Neural crest cell (in vitro differentiated cells): ENCODE measurements at regions not wholly inside any gene's neighbourhood (a gene's known extent, or its start where the extent isn't known, plus 50 kb on each side); places are given as distances from the start of the nearest gene placed in this dataset.
"Not testable (repeated sequence)": the region's sequence is repeated elsewhere in the genome, so short reads cannot be mapped to it uniquely, and the experiment has no call there.

Experiments used
- DNase-seq: peaks from one replicate; pipeline ENCODE4 v3.0.0; 2021; ENCODE audit warnings: low read depth, mixed read lengths, low spot score
- H3K27ac Mint-ChIP-seq: one replicate; pipeline ENCODE4 v1.8.0; 2021; ENCODE audit warnings: mild to moderate bottlenecking, mixed read lengths; ENCODE audit not compliant: unreplicated experiment
- H3K27me3 Mint-ChIP-seq: 2 replicates; pipeline ENCODE4 v1.8.0; 2021; ENCODE audit warnings: low read depth, mild to moderate bottlenecking, mixed read lengths
- H3K36me3 Mint-ChIP-seq: 2 replicates; pipeline ENCODE4 v1.8.0; 2021; ENCODE audit warnings: low read depth, mild to moderate bottlenecking, mixed read lengths
- H3K4me1 Mint-ChIP-seq: 2 replicates; pipeline ENCODE4 v1.8.0; 2021; ENCODE audit warnings: mixed read lengths
- H3K4me3 Mint-ChIP-seq: one replicate; pipeline ENCODE4 v1.8.0; 2021; ENCODE audit warnings: mild to moderate bottlenecking, mixed read lengths
- H3K9me3 Mint-ChIP-seq: 2 replicates; pipeline ENCODE4 v1.8.0; 2021; ENCODE audit warnings: mixed read lengths
- CTCF ChIP-seq: fragments of 200-600 bp; sonication (generic); conservative IDR thresholded peaks from 2 replicates; pipeline ENCODE4 v1.5.0; 2021; ENCODE audit warnings: antibody characterized with exemption, mild to moderate bottlenecking

- no peaks in the 10 kb centered on the region for H3K9me3 Mint-ChIP-seq
- H3K36me3 Mint-ChIP-seq = no peaks in the 10 kb centered on the region
- TF ChIP-seq CTCF = no peak
- H3K27me3 Mint-ChIP-seq = peaks cover 6% of the 10 kb centered on the region
- H3K27ac Mint-ChIP-seq = no peak overlapping the region
- DNase-seq = no peak
- no peak overlapping the region for H3K4me3 Mint-ChIP-seq
- no peaks in the 10 kb centered on the region for H3K4me1 Mint-ChIP-seq
Observed at GRCh38 chr10:117626228-117626627, 83.7 kb downstream of the EMX2 start.

DNA sequence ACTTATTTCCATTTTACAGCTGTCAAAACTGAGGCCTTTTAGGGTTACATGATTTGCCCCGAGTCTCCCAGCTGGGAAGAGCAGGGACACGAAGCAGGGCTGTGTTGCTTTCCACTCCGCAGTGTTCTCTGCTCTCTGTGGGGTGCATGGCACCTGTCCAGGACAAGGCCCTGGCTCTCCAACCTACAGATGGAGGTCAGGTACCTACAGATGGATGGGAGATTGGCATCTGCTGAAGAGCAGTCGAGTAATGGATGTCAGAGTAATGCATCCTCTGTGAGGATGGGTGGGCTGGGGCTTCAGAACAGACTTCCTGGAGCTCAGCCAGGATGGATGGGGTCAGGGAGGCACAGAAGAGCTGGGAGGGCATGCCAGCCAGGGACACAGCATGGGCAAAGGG, 85.0 kb downstream of the EMX2 start:
- no peaks in the 10 kb centered on the region for H3K4me1 Mint-ChIP-seq
- no peak for TF ChIP-seq CTCF
- H3K27me3 Mint-ChIP-seq = no peaks in the 10 kb centered on the region
- H3K9me3 Mint-ChIP-seq = no peaks in the 10 kb centered on the region
- H3K36me3 Mint-ChIP-seq = no peaks in the 10 kb centered on the region
- no peak overlapping the region for H3K27ac Mint-ChIP-seq
- no peak for DNase-seq
- no peak overlapping the region for H3K4me3 Mint-ChIP-seq

DNA sequence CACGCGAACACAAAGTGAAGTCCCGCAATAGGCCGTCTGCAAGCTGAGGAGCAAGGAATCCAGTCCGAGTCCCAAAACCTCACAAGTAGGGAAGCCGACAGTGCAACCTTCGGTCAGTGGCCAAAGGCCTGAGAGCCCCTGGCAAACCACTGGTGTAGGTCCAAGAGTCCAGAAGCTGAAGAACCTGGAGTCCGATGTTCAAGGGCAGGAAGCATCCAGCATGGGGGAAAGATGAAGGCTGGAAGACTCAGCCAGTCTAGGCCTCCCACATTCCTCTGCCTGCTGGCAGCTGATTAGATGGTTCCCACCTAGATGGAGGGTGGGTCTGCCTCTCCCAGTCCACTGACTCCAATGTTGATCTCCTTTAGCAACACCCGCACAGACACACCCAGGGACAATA, 87.2 kb downstream of the EMX2 start:
- not testable (repeated sequence) for H3K9me3 Mint-ChIP-seq, H3K27ac Mint-ChIP-seq, H3K27me3 Mint-ChIP-seq, DNase-seq, H3K36me3 Mint-ChIP-seq, H3K4me3 Mint-ChIP-seq, H3K4me1 Mint-ChIP-seq

GRCh38 chr10:117631276-117632145, 89.0 kb downstream of the EMX2 start:
- no peaks in the 10 kb centered on the region for H3K36me3 Mint-ChIP-seq
- H3K27ac Mint-ChIP-seq = no peak overlapping the region
- peaks cover 3% of the 10 kb centered on the region for H3K27me3 Mint-ChIP-seq
- no peaks in the 10 kb centered on the region for H3K9me3 Mint-ChIP-seq
- no peak for DNase-seq
- no peaks in the 10 kb centered on the region for H3K4me1 Mint-ChIP-seq
- no peak overlapping the region for H3K4me3 Mint-ChIP-seq
- no peak for TF ChIP-seq CTCF

DNA sequence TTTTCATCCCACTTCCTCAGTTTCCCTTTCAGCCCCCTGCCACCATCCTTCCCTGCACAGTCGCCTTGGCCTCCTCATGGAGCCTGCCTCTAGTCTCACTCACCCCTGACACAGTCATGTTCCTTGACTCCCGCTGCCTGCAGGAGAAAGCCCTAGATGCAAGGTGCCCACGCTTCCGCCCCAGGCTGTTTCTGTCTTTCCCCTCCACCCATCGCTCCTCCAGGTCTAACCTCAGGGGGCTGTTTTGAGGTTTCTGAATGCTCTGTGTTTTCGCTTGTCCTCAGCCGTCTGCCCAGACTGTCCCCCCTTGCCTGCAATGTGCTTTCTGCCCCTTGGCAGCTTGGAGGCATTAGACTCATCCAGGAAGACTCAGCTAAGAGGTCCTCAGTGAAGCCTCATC, 89.9 kb downstream of the EMX2 start:
- peaks cover 4% of the 10 kb centered on the region for H3K27me3 Mint-ChIP-seq
- H3K36me3 Mint-ChIP-seq = no peaks in the 10 kb centered on the region
- no peaks in the 10 kb centered on the region for H3K4me1 Mint-ChIP-seq
- no peak for DNase-seq
- no peaks in the 10 kb centered on the region for H3K9me3 Mint-ChIP-seq
- no peak overlapping the region for H3K27ac Mint-ChIP-seq
- no peak overlapping the region for H3K4me3 Mint-ChIP-seq
- TF ChIP-seq CTCF = no peak

GRCh38 chr10:117635826-117636225, 93.3 kb downstream of the EMX2 start:
- H3K4me3 Mint-ChIP-seq = no peak overlapping the region
- DNase-seq = no peak
- H3K27ac Mint-ChIP-seq = no peak overlapping the region
- H3K4me1 Mint-ChIP-seq = no peaks in the 10 kb centered on the region
- H3K27me3 Mint-ChIP-seq = peaks cover 28% of the 10 kb centered on the region
- TF ChIP-seq CTCF = no peak
- H3K36me3 Mint-ChIP-seq = no peaks in the 10 kb centered on the region
- H3K9me3 Mint-ChIP-seq = no peaks in the 10 kb centered on the region
